ENCODE measurements at regions not wholly inside any gene's neighbourhood (a gene's known extent, or its start where the extent isn't known, plus 50 kb on each side); places are given as distances from the start of the nearest gene placed in this dataset.

DNA sequence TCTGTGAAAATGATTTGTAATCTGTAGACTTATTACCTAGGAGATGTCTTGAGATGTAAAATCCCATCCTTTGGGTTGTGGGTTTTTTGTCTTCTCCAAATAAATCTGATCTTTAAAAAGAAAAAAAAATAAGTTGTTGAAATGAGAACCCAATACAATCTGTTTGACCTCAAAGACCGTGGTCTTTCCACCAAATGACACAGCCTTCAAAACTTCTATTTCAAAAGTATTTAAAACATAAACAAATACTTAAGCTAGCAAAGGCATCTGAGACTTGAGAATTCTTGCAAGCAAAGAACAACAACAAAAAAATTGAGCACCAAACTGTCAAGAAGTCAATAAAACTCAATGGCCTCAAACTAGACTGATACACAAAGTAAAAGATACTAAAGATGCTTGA, 67.9 kb upstream of the HECW1 start:
- no peaks in the 10 kb centered on the region for H3K4me1 ChIP-seq (ENCODE audit: control insufficient read depth in 1 of 2, insufficient read depth in 2 of 2, low read depth in 1 of 2, low read length in 1 of 2)
- H4K20me1 ChIP-seq (ENCODE audit: insufficient read depth) = no peaks in the 10 kb centered on the region
- H2AFZ ChIP-seq (ENCODE audit: low read depth) = no peak overlapping the region
- no peak for TF ChIP-seq SMC3 (IDR thresholded peaks at IDR 0.05; ENCODE audit: low read depth, low read length)
- TF ChIP-seq EZH2phosphoT487 (IDR thresholded peaks at IDR 0.05; ENCODE audit: borderline replicate concordance, low read depth) = no peak
- TF ChIP-seq RAD21 (IDR thresholded peaks at IDR 0.05; ENCODE audit: low read length) = no peak
- TF ChIP-seq, protein P1, sequence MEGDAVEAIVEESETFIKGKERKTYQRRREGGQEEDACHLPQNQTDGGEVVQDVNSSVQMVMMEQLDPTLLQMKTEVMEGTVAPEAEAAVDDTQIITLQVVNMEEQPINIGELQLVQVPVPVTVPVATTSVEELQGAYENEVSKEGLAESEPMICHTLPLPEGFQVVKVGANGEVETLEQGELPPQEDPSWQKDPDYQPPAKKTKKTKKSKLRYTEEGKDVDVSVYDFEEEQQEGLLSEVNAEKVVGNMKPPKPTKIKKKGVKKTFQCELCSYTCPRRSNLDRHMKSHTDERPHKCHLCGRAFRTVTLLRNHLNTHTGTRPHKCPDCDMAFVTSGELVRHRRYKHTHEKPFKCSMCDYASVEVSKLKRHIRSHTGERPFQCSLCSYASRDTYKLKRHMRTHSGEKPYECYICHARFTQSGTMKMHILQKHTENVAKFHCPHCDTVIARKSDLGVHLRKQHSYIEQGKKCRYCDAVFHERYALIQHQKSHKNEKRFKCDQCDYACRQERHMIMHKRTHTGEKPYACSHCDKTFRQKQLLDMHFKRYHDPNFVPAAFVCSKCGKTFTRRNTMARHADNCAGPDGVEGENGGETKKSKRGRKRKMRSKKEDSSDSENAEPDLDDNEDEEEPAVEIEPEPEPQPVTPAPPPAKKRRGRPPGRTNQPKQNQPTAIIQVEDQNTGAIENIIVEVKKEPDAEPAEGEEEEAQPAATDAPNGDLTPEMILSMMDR (IDR thresholded peaks at IDR 0.05) = no peak
- TF ChIP-seq RFX5 (IDR thresholded peaks at IDR 0.05; ENCODE audit: low read length) = no peak
- TF ChIP-seq NFIC (IDR thresholded peaks at IDR 0.05; ENCODE audit: borderline replicate concordance) = no peak
- no peak for TF ChIP-seq IRF3 (IDR thresholded peaks at IDR 0.05; ENCODE audit: low read depth, low read length)
- TF ChIP-seq TEAD4 (IDR thresholded peaks at IDR 0.05; ENCODE audit: borderline replicate concordance, insufficient read depth) = no peak
- TF ChIP-seq RCOR1 (IDR thresholded peaks at IDR 0.05; ENCODE audit: low read length) = no peak
- TF ChIP-seq, protein P2, sequence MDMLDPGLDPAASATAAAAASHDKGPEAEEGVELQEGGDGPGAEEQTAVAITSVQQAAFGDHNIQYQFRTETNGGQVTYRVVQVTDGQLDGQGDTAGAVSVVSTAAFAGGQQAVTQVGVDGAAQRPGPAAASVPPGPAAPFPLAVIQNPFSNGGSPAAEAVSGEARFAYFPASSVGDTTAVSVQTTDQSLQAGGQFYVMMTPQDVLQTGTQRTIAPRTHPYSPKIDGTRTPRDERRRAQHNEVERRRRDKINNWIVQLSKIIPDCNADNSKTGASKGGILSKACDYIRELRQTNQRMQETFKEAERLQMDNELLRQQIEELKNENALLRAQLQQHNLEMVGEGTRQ (IDR thresholded peaks at IDR 0.05; ENCODE audit: borderline replicate concordance, low read depth, low read length) = no peak
- TF ChIP-seq CHD2 (IDR thresholded peaks at IDR 0.05; ENCODE audit: low read length, partially characterized antibody) = no peak
- TF ChIP-seq FOXM1 (IDR thresholded peaks at IDR 0.05; ENCODE audit: low read depth) = no peak
- no peak for TF ChIP-seq JUND (IDR thresholded peaks at IDR 0.05)
- no peak for TF ChIP-seq GABPA (IDR thresholded peaks at IDR 0.05; ENCODE audit: low read depth)
- no peak for TF ChIP-seq GATA2 (CRISPR knock-in tag; IDR thresholded peaks at IDR 0.05)
- TF ChIP-seq MXI1 (IDR thresholded peaks at IDR 0.05; ENCODE audit: low read depth, low read length) = no peak
- no peak overlapping the region for H3K4me2 ChIP-seq
- ChIA-PET CTCF (interaction anchor here (1.0 to 1.1 kb wide), 2 partner anchors 10 to 63 kb away, joined by 3 read pairs; no protein-coding TSS in a partner anchor), POLR2A (no interaction called here)
- 4% methylated on average over 1 of the region's 1 CpG for WGBS (ENCODE audit: low lambda C conversion rate)
- H3K9me3 ChIP-seq = peaks cover 7% of the 10 kb centered on the region; the same call in 1 of the 2 replicates
- H3K9ac ChIP-seq = no peak overlapping the region
- no peaks in the 10 kb centered on the region for H3F3A ChIP-seq (replicated peaks; ENCODE audit: insufficient read depth)
- no peaks in the 10 kb centered on the region for H3K36me3 ChIP-seq (replicated peaks in 1 of 2; ENCODE audit: control insufficient read depth in 1 of 2, insufficient read depth in 2 of 2, low read length in 1 of 2)
- no peaks in the 10 kb centered on the region for H3K9me2 ChIP-seq
- H3K79me2 ChIP-seq (ENCODE audit: insufficient read depth) = no peaks in the 10 kb centered on the region
- H3K27me3 ChIP-seq (ENCODE audit: insufficient read depth) = no peaks in the 10 kb centered on the region; the same call in 1 of the 2 replicates
- DNase-seq = no peak
- H3K4me3 ChIP-seq (ENCODE audit: low read depth in 2 of 2, low read length in 1 of 2) = no peak overlapping the region
- no peak overlapping the region for H3K27ac ChIP-seq (ENCODE audit: low read depth in 2 of 2, low read length in 1 of 2)
